SH-SY5Y (cell line): ENCODE measurements at regions not wholly inside any gene's neighbourhood (a gene's known extent, or its start where the extent isn't known, plus 50 kb on each side); places are given as distances from the start of the nearest gene placed in this dataset.

Source experiments
- GATA2 ChIP-seq: IDR thresholded peaks from 2 replicates; pipeline ENCODE4 v1.6.1; 2011; ENCODE audit warnings: mild to moderate bottlenecking, low read depth, low read length
- GATA3 ChIP-seq: IDR thresholded peaks from 2 replicates; pipeline ENCODE4 v1.6.1; 2011; ENCODE audit warnings: low read depth, mild to moderate bottlenecking, low read length, moderate library complexity

GRCh38 chr17:73976676-73977521 lies 226.6 kb upstream of the RPL38 start:
- no peak for TF ChIP-seq GATA2
- TF ChIP-seq GATA3: no peak
